Epidermal melanocyte (primary cell): ENCODE measurements at regions not wholly inside any gene's neighbourhood (a gene's known extent, or its start where the extent isn't known, plus 50 kb on each side); places are given as distances from the start of the nearest gene placed in this dataset.

Experiments
- DNase-seq: peaks from one replicate; pipeline ENCODE4 v3.0.0; 2011; ENCODE audit warnings: low spot score; ENCODE audit not compliant: insufficient read length

DNA sequence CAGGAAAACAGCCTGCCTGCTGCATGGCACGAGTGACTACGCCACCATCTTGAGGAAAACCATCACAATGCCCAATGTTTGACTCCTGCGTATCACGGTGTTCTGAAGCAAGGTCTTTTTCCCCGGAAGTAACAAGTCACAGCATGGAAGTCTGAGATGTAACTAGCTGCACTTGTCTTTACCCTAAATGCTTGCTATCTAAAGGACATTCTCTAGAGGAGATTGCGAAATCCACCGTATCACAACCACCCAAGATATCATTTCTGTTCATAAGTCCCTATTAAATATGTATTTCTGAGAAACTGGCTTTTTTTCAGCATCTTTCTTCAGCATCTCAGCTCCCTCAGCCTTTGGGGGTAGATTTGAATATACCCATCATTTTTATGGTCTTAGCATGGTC, 1565.1 kb downstream of the ARAP2 start:
- DNase-seq = no peak

DNA sequence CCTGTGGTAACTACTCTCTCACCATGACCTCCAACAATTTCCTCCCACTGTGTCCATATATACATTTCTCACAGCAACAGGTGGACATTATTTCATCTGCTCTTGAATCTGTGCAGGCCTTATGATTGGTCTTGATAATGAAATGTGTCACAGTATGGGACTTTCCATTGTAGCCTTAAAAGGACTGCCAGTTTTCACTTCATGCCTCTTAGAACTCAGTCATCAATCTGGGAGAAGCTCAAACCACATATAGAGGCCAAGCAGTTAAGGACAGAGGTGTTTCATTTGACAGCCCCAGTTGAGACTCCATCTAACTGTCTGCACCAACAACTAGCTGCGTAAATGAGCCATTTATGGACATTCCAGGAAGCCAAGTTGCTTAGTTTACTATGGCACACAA, 1534.8 kb downstream of the ARAP2 start:
- DNase-seq = no peak

DNA sequence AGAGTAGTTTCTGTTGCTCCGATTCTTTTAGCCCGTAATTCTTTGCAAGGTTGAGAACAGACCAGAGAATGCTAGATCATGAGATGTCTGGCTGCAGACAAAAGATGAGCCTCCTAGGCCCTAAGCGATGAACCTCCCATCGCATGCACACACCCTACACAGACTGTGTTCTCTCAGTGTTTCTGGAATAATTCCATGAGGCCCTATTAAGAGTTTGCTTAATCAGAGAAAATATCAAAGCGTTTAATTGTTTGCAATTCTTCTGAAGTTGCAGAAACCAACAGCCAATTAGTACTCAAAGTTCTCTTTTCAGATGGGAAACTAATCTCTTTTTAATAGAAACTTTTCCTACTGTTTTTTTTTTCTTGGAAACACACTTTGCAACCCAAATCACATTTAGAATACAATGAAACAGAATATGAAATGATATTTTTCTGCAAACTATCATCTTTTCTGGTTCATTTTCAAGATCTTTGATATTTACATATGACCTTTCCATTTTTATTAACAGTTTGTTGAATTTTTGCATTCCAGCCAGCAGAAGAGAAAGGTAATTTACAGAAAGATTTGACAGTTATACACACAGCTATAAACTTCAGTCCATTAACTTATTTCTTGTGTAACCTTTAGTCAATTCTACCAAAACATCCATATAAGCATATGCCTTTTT, 1525.6 kb downstream of the ARAP2 start:
- no peak for DNase-seq

DNA sequence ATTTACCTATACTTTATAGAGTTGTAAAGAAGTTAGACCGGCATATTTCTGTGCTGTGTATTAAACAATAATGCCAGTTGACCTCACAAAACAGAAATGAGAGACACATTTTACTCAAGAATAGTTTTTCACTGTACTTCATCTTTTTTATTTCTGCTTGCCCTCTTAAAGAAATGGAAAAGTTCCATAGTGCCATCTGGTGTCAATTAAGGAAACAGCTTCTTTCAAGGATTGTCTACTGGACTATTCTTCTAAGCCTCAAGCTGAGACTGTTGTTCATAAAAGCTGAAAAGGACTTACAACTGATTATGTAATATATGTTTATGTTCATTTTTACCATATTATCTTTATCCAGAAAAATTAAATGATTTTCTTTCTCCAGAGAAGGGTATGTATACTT, 1523.7 kb downstream of the ARAP2 start:
- no peak for DNase-seq

GRCh38 chr4:34721835-34722234, 1522.5 kb downstream of the ARAP2 start:
- no peak for DNase-seq

DNA sequence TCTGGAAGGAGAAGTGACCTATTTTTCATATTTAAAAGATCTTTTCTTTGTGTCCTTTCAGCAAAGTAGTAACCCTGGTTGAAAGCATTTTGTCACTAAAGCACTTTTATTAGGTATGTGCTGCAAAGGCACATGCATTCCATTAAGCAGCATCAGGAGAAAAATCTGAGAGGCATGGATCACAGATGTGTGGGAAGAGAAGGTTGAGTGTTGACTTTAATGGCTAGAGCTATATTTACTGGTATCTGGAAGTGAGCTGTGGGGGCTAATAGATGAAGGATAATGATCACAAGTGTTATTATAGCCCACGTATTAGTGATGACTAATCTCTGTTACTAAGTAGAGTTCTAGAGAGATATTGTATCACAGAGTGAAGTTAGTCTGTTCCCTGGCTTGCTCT, 1520.7 kb downstream of the ARAP2 start:
- no peak for DNase-seq

DNA sequence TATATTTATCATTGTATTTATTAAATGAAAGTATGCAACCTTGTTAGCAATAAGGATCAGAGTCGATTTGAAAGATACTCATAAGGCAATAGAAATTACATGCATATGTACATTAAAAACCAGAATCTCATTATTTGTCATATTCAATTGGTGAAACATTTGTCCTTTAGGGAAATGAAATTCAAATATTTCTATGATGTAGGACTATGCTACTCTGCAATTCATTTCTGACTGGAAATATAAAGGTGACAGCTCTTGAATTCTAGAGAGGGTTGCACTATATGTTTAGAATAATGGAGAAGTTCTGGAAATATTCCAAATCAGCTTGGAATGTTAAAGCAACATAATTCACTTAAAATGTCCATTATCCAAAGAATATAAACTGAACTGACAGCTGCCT, 1519.8 kb downstream of the ARAP2 start:
- no peak for DNase-seq

DNA sequence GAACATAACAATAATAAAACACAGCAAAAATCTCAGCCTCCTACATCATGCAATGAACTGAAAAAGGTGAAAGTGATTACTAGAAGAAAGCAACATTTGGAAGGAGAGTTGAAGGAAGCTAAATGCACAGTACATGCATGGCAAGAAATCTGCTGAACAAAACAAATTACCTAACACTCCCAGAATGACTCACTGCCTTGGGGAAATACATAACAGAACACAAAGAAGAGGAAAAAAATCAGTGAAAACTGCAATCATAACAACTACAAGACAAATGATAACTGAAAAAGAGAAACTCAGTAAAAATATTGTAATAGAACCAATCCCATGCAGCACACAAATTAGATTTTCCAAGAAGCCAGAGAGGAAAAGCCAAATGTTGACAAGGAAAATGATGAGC, 1513.2 kb downstream of the ARAP2 start:
- DNase-seq = no peak

- DNase-seq = no peak
These were observed 1512.0 kb downstream of the ARAP2 start for GRCh38 chr4:34732176-34732950.

GRCh38 chr4:34733185-34733941, 1511.0 kb downstream of the ARAP2 start:
- no peak for DNase-seq

DNA sequence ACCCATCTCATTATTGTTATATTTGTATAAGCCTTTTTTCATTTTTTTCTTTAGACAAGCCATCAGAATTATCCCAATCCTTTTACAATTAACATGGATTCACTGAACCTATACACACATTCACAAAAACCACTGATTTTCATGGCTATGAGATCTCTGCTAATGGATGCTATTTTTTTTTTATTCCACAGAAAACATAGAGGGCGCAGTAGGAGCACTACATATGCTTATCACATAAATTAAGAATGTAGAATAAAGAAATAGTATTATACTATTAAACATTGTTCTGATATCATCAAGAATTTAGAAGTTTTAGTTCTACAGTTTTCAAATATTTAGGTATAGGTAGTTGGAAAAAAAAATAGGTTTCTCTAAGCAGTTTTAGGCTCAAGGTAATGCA, 1477.4 kb downstream of the ARAP2 start:
- DNase-seq = no peak

- DNase-seq = no peak
These were observed 1476.9 kb downstream of the ARAP2 start for GRCh38 chr4:34767407-34767806.

GRCh38 chr4:34771632-34772031, 1472.7 kb downstream of the ARAP2 start:
- DNase-seq = no peak

DNA sequence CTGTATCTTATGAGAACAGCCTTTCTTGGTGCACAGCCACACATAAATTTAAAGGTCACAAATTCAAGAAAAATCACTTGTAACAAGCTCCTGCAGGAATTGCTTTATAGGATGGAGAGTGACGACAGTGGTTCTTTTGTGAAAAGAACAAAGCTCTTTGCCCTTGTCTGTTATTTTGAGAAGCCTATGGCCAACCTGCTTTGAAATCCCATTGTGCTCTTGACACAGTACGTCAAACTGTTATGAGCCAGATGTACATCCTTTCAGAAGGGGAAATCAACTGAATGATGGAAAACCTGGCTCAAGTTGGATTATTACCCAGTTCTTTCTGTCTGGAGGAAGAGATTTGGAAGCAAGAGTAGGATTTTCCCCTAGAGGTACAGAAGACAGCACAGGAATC, 1454.2 kb downstream of the ARAP2 start:
- no peak for DNase-seq

GRCh38 chr4:34791209-34791608, 1453.1 kb downstream of the ARAP2 start:
- DNase-seq = no peak

DNA sequence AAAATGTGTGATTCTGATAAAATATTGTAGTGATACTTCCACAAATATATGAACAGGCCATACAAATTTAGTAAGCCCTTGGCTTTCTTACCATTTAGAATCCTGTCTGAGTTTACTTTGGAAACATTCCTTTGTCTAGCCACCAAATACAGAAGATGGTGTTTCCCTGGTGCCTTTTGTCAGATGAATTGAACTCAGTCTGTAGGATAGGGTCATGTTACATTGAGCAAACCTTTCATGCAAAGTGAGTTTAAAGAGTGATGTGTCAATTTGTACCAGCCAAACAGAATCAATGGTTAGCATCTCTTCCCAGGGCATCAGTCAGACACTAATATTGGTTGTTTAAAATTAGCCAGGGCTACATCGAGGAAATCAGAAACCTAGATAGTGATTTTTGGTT, 1443.4 kb downstream of the ARAP2 start:
- no peak for DNase-seq

GRCh38 chr4:34814266-34814665, 1430.0 kb downstream of the ARAP2 start:
- DNase-seq = no peak

DNA sequence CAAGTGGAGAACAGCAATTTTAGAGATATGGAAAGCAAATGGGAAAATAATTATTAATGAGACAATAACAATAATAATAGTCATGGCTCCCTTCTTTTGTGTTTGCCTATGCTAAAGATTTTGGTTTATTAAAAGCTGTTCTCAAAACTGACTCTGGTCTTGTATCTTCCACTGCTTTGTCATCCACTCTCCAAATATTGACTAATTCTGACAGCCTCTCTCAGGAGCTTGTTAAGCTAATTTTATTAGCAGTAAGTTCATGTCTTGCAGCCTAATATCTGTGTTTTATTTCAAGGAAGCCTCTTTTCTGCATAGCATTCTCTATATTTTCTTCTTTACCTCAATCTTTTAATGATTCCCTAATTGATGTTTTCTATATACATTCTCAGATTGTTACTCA, 1419.8 kb downstream of the ARAP2 start:
- DNase-seq = no peak

- DNase-seq = no peak
These were observed 1417.7 kb downstream of the ARAP2 start for GRCh38 chr4:34826660-34827059.

GRCh38 chr4:34845926-34846325, 1398.4 kb downstream of the ARAP2 start:
- no peak for DNase-seq

GRCh38 chr4:34850421-34850820, 1393.9 kb downstream of the ARAP2 start:
- DNase-seq = no peak

GRCh38 chr4:34850968-34851367, 1393.3 kb downstream of the ARAP2 start:
- DNase-seq = no peak
